ENCODE measurements at regions not wholly inside any gene's neighbourhood (a gene's known extent, or its start where the extent isn't known, plus 50 kb on each side); places are given as distances from the start of the nearest gene placed in this dataset.

DNA sequence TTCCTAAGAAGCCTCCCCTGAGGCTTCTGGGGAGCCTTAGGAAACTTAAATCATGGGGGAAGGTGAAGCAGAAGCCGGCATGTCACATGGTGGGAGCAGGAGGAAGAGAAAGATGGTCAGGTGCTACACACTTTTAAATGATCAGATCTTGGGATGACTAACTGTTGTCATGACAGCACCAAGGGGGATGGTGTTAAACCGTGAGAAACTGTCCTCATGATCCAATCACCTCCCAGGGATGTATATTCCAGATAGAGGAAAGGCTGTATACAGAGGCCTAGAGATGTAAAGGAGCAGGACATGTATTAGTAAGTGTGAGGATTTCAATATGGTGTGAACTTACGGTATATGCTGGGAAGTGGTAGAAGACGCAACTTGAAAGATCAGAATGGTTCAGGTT is 121.1 kb downstream of the CAND1 start:
- Histone ChIP-seq H3K27ac (ENCODE audit: control insufficient read depth, insufficient read depth, low read length) (no peak overlapping the region), H2AFZ (ENCODE audit: control insufficient read depth, low read length) (no peak overlapping the region), H4K20me1 (ENCODE audit: control insufficient read depth, extremely low read depth, insufficient read depth, low read length) (no peaks in the 10 kb centered on the region), H3K9me3 (ENCODE audit: control insufficient read depth, low read depth, low read length) (no peaks in the 10 kb centered on the region), H3K9me1 (ENCODE audit: control insufficient read depth, extremely low read depth, insufficient read depth, low read length) (no peaks in the 10 kb centered on the region), H3K27me3 (ENCODE audit: control insufficient read depth, extremely low read depth, insufficient read depth, low read length) (no peaks in the 10 kb centered on the region), H3K4me3 (ENCODE audit: control insufficient read depth in 2 of 3, extremely low read depth in 1 of 3, insufficient read depth in 2 of 3, low read depth in 1 of 3, low read length in 3 of 3) (no peak overlapping the region), H3K79me2 (ENCODE audit: control insufficient read depth, insufficient read depth, low read length) (no peaks in the 10 kb centered on the region), H3K4me2 (ENCODE audit: control insufficient read depth, extremely low read depth, insufficient read depth, low read depth, low read length) (no peak overlapping the region), H3K4me1 (ENCODE audit: control insufficient read depth, extremely low read depth, insufficient read depth, low read length) (peaks cover 19% of the 10 kb centered on the region), H3K36me3 (ENCODE audit: control insufficient read depth in 2 of 2, extremely low read depth in 1 of 2, insufficient read depth in 2 of 2, low read length in 2 of 2) (no peaks in the 10 kb centered on the region), H3K9ac (ENCODE audit: control insufficient read depth, extremely low read depth, insufficient read depth, low read length) (no peak overlapping the region)
- no peak for FAIRE-seq
- TF ChIP-seq, protein P1, sequence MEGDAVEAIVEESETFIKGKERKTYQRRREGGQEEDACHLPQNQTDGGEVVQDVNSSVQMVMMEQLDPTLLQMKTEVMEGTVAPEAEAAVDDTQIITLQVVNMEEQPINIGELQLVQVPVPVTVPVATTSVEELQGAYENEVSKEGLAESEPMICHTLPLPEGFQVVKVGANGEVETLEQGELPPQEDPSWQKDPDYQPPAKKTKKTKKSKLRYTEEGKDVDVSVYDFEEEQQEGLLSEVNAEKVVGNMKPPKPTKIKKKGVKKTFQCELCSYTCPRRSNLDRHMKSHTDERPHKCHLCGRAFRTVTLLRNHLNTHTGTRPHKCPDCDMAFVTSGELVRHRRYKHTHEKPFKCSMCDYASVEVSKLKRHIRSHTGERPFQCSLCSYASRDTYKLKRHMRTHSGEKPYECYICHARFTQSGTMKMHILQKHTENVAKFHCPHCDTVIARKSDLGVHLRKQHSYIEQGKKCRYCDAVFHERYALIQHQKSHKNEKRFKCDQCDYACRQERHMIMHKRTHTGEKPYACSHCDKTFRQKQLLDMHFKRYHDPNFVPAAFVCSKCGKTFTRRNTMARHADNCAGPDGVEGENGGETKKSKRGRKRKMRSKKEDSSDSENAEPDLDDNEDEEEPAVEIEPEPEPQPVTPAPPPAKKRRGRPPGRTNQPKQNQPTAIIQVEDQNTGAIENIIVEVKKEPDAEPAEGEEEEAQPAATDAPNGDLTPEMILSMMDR (optimal IDR thresholded peaks at IDR 0.05 in 1 of 3, IDR thresholded peaks at IDR 0.05 in 1 of 3, conservative IDR thresholded peaks at IDR 0.05 in 1 of 3; ENCODE audit: extremely low read depth in 1 of 3, insufficient read depth in 2 of 3, low read length in 3 of 3) = no peak
- TF ChIP-seq EZH2 (IDR thresholded peaks at IDR 0.05; ENCODE audit: low read length) = no peak
- dilution Hi-C loops (cut with MboI; ENCODE audit: extremely low pct_ligation_motif_present, low sequenced_read_pairs) = no loop called here
- no peak for DNase-seq (ENCODE audit: low read depth, low spot score)

DNA sequence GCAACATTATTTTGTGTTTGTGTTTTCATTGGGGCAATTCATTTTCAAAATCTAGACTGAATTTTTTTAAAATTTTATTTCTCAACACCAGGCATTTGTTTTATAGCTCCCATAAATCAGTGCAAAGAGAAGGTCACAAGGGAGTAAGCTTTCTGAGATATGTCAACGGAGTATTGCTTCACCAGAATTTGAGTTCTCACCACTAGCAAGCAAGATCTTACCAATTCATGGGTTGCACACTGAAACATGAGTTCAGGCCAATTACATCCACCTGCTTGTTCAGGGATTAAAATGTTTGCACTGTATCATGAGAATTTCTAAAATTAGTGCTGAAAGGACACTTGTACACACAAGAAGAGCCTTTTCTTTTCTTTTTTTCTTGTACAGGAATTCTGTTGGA is 121.9 kb downstream of the CAND1 start:
- no peak for FAIRE-seq

More for the DNA sequence above, 121.9 kb downstream of the CAND1 start:
- H3K4me1 ChIP-seq (ENCODE audit: control insufficient read depth, extremely low read depth, insufficient read depth, low read length) = peaks cover 19% of the 10 kb centered on the region
- DNase-seq (ENCODE audit: low read depth, low spot score) = no peak
- H3K27ac ChIP-seq (ENCODE audit: control insufficient read depth, insufficient read depth, low read length) = no peak overlapping the region
- H2AFZ ChIP-seq (ENCODE audit: control insufficient read depth, low read length) = no peak overlapping the region
- H3K36me3 ChIP-seq (ENCODE audit: control insufficient read depth in 2 of 2, extremely low read depth in 1 of 2, insufficient read depth in 2 of 2, low read length in 2 of 2) = no peaks in the 10 kb centered on the region
- H3K9me3 ChIP-seq (ENCODE audit: control insufficient read depth, low read depth, low read length) = no peaks in the 10 kb centered on the region
- no peak overlapping the region for H3K4me2 ChIP-seq (ENCODE audit: control insufficient read depth, extremely low read depth, insufficient read depth, low read depth, low read length)
- dilution Hi-C loops (cut with MboI; ENCODE audit: extremely low pct_ligation_motif_present, low sequenced_read_pairs) = no loop called here
- TF ChIP-seq EZH2 (IDR thresholded peaks at IDR 0.05; ENCODE audit: low read length) = no peak
- TF ChIP-seq, protein P1 (optimal IDR thresholded peaks at IDR 0.05 in 1 of 3, IDR thresholded peaks at IDR 0.05 in 1 of 3, conservative IDR thresholded peaks at IDR 0.05 in 1 of 3; ENCODE audit: extremely low read depth in 1 of 3, insufficient read depth in 2 of 3, low read length in 3 of 3) = no peak
- no peak overlapping the region for H3K9ac ChIP-seq (ENCODE audit: control insufficient read depth, extremely low read depth, insufficient read depth, low read length)
- no peaks in the 10 kb centered on the region for H3K27me3 ChIP-seq (ENCODE audit: control insufficient read depth, extremely low read depth, insufficient read depth, low read length)
- no peaks in the 10 kb centered on the region for H3K79me2 ChIP-seq (ENCODE audit: control insufficient read depth, insufficient read depth, low read length)
- H3K9me1 ChIP-seq (ENCODE audit: control insufficient read depth, extremely low read depth, insufficient read depth, low read length) = no peaks in the 10 kb centered on the region
- H4K20me1 ChIP-seq (ENCODE audit: control insufficient read depth, extremely low read depth, insufficient read depth, low read length) = no peaks in the 10 kb centered on the region
- no peak overlapping the region for H3K4me3 ChIP-seq (ENCODE audit: control insufficient read depth in 2 of 3, extremely low read depth in 1 of 3, insufficient read depth in 2 of 3, low read depth in 1 of 3, low read length in 3 of 3)

Data from keratinocyte (primary cell).